ENCODE measurements at regions not wholly inside any gene's neighbourhood (a gene's known extent, or its start where the extent isn't known, plus 50 kb on each side); places are given as distances from the start of the nearest gene placed in this dataset.
"Not testable (repeated sequence)": the region's sequence is repeated elsewhere in the genome, so short reads cannot be mapped to it uniquely, and the experiment has no call there.

GRCh38 chr4:124828382-124828781, 115.8 kb upstream of the ANKRD50 start:
- in situ Hi-C loops (cut with MboI; ENCODE audit: low pct_ligation_motif_present in 1 of 4, low pct_unique_long_range_greater_than_20kb in 1 of 4, low sequenced_read_pairs in 3 of 4): no loop called here
- H3K9me3 ChIP-seq: no peaks in the 10 kb centered on the region
- intact Hi-C loops (cut with DNase I; ENCODE audit: low total_unique reads): no loop called here
- H3K4me3 ChIP-seq: no peak overlapping the region
- DNase-seq: no peak
- H3K27me3 ChIP-seq: no peaks in the 10 kb centered on the region
- TF ChIP-seq CTCF (IDR thresholded peaks at IDR 0.05) (no peak), POLR2AphosphoS5 (IDR thresholded peaks at IDR 0.05) (no peak), POLR2A (IDR thresholded peaks at IDR 0.05) (no peak), EP300 (IDR thresholded peaks at IDR 0.05; ENCODE audit: low read depth) (no peak)
- no peaks in the 10 kb centered on the region for H3K4me1 ChIP-seq
- no peak overlapping the region for H3K27ac ChIP-seq
- no peaks in the 10 kb centered on the region for H3K36me3 ChIP-seq

GRCh38 chr4:124817531-124817930, 105.0 kb upstream of the ANKRD50 start:
- WGBS, 2 donors (ENCODE audit: low coverage in 1 of 2): 63 to 86% methylated on average over 1 of the region's 1 CpG
- Histone ChIP-seq H3K27ac (no peak overlapping the region), H3K4me3 (no peak overlapping the region), H3K4me1 (no peaks in the 10 kb centered on the region), H3K9me3 (peaks cover 0 to 4% of the 10 kb centered on the region in 2 donors), H3K27me3 (no peaks in the 10 kb centered on the region), H3K36me3 (no peaks in the 10 kb centered on the region)
- intact Hi-C loops (cut with DNase I; ENCODE audit: low total_unique reads) (no loop called here), in situ Hi-C loops (cut with MboI; ENCODE audit: low pct_ligation_motif_present in 1 of 4, low pct_unique_long_range_greater_than_20kb in 1 of 4, low sequenced_read_pairs in 3 of 4) (no loop called here)
- TF ChIP-seq CTCF (IDR thresholded peaks at IDR 0.05): no peak
- TF ChIP-seq POLR2AphosphoS5 (IDR thresholded peaks at IDR 0.05): no peak
- no peak for TF ChIP-seq POLR2A (IDR thresholded peaks at IDR 0.05)
- no peak for TF ChIP-seq EP300 (IDR thresholded peaks at IDR 0.05; ENCODE audit: low read depth)
- no peak for DNase-seq

GRCh38 chr4:124812203-124812602, 99.7 kb upstream of the ANKRD50 start:
- H3K4me1 ChIP-seq; intact Hi-C loops (cut with DNase I; ENCODE audit: low total_unique reads); H3K27me3 ChIP-seq; H3K4me3 ChIP-seq; H3K27ac ChIP-seq; H3K36me3 ChIP-seq; in situ Hi-C loops (cut with MboI; ENCODE audit: low pct_ligation_motif_present in 1 of 4, low pct_unique_long_range_greater_than_20kb in 1 of 4, low sequenced_read_pairs in 3 of 4); DNase-seq; H3K9me3 ChIP-seq: not testable (repeated sequence)
- 87 to 89% methylated on average over 4 to 6 of the region's 6 CpGs for WGBS, 2 donors (ENCODE audit: low coverage in 1 of 2)

- in situ Hi-C loops (cut with MboI; ENCODE audit: low pct_ligation_motif_present in 1 of 4, low pct_unique_long_range_greater_than_20kb in 1 of 4, low sequenced_read_pairs in 3 of 4): no loop called here
- DNase-seq: no peak
These were observed 98.3 kb upstream of the ANKRD50 start for GRCh38 chr4:124810827-124811226.

More at GRCh38 chr4:124810827-124811226, 98.3 kb upstream of the ANKRD50 start:
- Histone ChIP-seq H3K27me3 (no peaks in the 10 kb centered on the region), H3K9me3 (peaks cover 0 to 9% of the 10 kb centered on the region in 2 donors), H3K4me3 (no peak overlapping the region), H3K4me1 (no peaks in the 10 kb centered on the region), H3K27ac (no peak overlapping the region), H3K36me3 (no peaks in the 10 kb centered on the region)
- TF ChIP-seq CTCF (IDR thresholded peaks at IDR 0.05): no peak
- intact Hi-C loops (cut with DNase I; ENCODE audit: low total_unique reads): no loop called here

Data from transverse colon (tissue), 4 donors.